ENCODE measurements at regions not wholly inside any gene's neighbourhood (a gene's known extent, or its start where the extent isn't known, plus 50 kb on each side); places are given as distances from the start of the nearest gene placed in this dataset.

GRCh38 chr6:10101551-10102252 lies 313.2 kb downstream of the TFAP2A start:
- no peak for DNase-seq
- Histone ChIP-seq H4K8ac (replicated peaks; ENCODE audit: insufficient read length, low read depth, low read length) (no peak overlapping the region), H3K23me2 (ENCODE audit: insufficient read length, low read depth, low read length, poor library complexity, severe bottlenecking) (no peaks in the 10 kb centered on the region), H4K5ac (ENCODE audit: insufficient read length, low read depth, low read length) (no peak overlapping the region), H3K79me1 (ENCODE audit: insufficient read depth, low read depth, low read length, poor library complexity, severe bottlenecking) (no peaks in the 10 kb centered on the region), H2BK15ac (ENCODE audit: low read depth, low read length) (no peak overlapping the region), H3K27me3 (ENCODE audit: insufficient read depth, low read length) (no peaks in the 10 kb centered on the region), H2BK12ac (ENCODE audit: insufficient read length, low read depth, low read length) (no peak overlapping the region), H3T11ph (ENCODE audit: low read length) (no peak overlapping the region), H3K4me1 (ENCODE audit: insufficient read depth, low read length) (no peaks in the 10 kb centered on the region), H4K91ac (ENCODE audit: insufficient read length, low read depth, low read length) (no peak overlapping the region), H3K9ac (ENCODE audit: extremely low read depth, insufficient read length, low read length) (no peak overlapping the region), H2AFZ (ENCODE audit: low read length) (no peak overlapping the region), H3K56ac (ENCODE audit: insufficient read length, low read depth, low read length) (no peak overlapping the region), H3K4ac (ENCODE audit: low read depth, low read length) (no peak overlapping the region), H2BK5ac (ENCODE audit: insufficient read length, low read length) (no peak overlapping the region), H3K23ac (ENCODE audit: insufficient read length, low read depth, low read length) (no peak overlapping the region), H3K9me3 (ENCODE audit: control insufficient read depth, low read depth, low read length) (no peaks in the 10 kb centered on the region), H3K4me2 (ENCODE audit: insufficient read depth, insufficient read length, low read length) (no peak overlapping the region), H3K79me2 (ENCODE audit: insufficient read depth, low read length) (no peaks in the 10 kb centered on the region), H3K27ac (ENCODE audit: insufficient read length, low read depth, low read length) (no peak overlapping the region), H3K14ac (ENCODE audit: insufficient read depth, low read length) (no peak overlapping the region), H2AK5ac (ENCODE audit: insufficient read length, low read length) (no peak overlapping the region), H3K18ac (ENCODE audit: insufficient read length, low read depth, low read length) (no peak overlapping the region), H2BK120ac (ENCODE audit: low read depth, low read length, poor library complexity, severe bottlenecking) (no peak overlapping the region), H4K20me1 (ENCODE audit: control insufficient read depth, insufficient read depth, insufficient read length) (no peaks in the 10 kb centered on the region), H2BK20ac (ENCODE audit: low read depth, low read length, poor library complexity, severe bottlenecking) (no peak overlapping the region)
- Mint-ChIP-seq H3K27me3 (ENCODE audit: low read depth) (peaks cover 1% of the 10 kb centered on the region), H3K4me3 (no peak overlapping the region), H3K4me1 (peaks cover 8 to 9% of the 10 kb centered on the region in 2 experiments), H3K9me3 (no peaks in the 10 kb centered on the region), H3K36me3 (ENCODE audit: insufficient read depth in 1 of 3, low read depth in 3 of 3) (no peaks in the 10 kb centered on the region), H3K27ac (no peak overlapping the region)
- WGBS (ENCODE audit: extremely low coverage, insufficient read length, low lambda C conversion rate): no CpG with 5 or more reads among the region's 4 CpGs
- TF ChIP-seq CTCF (conservative IDR thresholded peaks at IDR 0.05): no peak

Data from H9 (cell line).